ENCODE measurements at regions not wholly inside any gene's neighbourhood (a gene's known extent, or its start where the extent isn't known, plus 50 kb on each side); places are given as distances from the start of the nearest gene placed in this dataset.
"Not testable (repeated sequence)": the region's sequence is repeated elsewhere in the genome, so short reads cannot be mapped to it uniquely, and the experiment has no call there.

DNA sequence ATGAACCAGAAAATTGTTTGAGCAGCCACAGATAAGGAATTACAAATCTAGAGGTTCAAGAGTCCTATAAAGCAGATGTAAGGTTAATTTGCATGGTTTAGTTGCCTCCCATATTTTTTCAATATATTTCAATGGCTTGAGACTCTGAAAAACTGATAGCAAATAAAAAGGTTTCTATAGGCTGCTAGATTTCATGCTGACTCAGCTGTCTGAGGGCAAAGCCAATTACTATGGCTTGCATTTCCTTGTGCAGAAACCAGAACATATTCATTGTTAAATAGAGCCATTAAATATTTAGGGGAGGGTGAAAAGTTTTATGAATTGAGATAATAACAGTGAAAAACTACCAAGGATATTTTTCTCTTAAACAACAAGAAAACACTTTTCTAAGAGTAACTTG, 278.1 kb upstream of the CADM2 start:
- DNase-seq, result no peak

GRCh38 chr3:84683493-84683892, 275.3 kb upstream of the CADM2 start:
- DNase-seq, result no peak

- DNase-seq, result no peak
Observed at GRCh38 chr3:84685467-84685866, 273.3 kb upstream of the CADM2 start.

DNA sequence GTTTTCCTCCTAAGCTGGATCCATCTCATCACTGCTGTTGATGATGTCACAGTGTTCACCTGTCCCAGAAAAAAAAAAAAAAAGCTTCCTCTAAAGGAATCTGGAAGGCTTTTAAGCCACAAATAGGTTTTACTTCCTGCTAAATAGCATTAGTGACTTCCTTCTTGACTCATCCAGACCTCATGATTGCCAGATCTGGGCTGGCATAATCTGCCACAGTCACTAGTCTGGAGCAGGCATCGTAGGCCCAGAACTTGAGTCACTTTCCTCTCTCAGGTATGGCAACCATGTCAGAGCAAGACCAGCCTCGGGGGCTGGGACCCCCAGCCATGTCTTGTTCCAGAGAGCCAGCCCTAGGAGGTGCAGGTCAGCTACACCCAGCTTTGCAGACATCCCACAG, 266.5 kb upstream of the CADM2 start:
- peak; percentile 68 for DNase-seq

GRCh38 chr3:84710288-84710687, 248.5 kb upstream of the CADM2 start:
- DNase-seq, result not testable (repeated sequence)

- no peak for DNase-seq
Observed at GRCh38 chr3:84717894-84718293, 240.9 kb upstream of the CADM2 start.

GRCh38 chr3:84724877-84725276, 233.9 kb upstream of the CADM2 start:
- DNase-seq, result peak; percentile 83

DNA sequence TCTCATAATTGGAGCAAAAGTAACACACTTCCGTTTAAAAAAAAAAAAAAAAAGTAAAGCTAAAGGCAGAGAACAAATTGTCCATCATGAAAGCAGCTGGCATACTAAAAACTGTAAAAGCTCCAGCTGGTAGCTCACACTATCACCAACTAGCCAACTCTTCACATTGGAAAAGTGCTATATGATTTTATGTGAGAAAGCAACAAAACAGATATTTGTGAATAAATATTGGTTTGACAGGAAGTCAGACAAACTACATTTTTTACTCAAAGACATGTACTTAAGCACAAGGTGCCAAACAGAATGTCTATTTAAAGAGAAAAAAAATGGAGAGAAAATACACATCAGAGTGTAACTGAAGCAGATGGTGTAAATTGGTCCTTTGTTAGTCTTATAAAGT, 231.2 kb upstream of the CADM2 start:
- no peak for DNase-seq

DNA sequence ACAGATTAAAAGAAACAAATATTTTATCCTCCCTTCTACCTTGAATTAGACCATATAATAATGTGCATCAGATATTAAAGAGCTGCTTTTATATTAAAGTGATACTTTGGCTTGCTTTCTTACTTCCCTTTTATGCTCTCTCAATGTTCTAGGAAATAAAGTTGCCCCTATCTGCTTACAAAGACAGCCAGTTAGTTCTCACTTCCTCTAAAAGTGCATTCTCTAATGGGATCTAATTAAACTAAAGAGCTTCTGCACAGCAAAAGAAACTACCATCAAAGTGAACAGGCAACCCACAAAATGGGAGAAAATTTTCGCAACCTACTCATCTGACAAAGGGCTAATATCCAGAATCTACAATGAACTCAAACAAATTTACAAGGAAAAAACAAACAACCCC, 224.1 kb upstream of the CADM2 start:
- DNase-seq, result not testable (repeated sequence)

DNA sequence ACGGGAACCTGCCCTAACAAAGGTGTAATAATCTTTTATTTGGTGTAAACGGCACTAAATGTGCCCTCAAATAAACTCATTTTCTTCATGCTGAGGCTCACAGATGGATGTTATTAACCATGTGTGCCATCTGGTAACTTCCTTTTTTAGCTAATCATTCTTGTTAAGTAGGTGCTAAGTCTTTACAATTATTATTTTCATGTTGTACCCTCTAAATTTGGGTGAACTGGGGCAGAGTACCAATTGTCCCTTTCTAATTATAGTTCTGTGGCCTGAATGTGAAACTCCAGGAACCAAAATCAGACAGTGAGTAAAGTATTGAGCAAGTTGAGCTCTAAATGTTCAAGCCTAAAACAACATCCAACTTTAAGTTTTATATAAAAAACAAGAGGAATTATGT, 220.7 kb upstream of the CADM2 start:
- DNase-seq, result no peak

DNA sequence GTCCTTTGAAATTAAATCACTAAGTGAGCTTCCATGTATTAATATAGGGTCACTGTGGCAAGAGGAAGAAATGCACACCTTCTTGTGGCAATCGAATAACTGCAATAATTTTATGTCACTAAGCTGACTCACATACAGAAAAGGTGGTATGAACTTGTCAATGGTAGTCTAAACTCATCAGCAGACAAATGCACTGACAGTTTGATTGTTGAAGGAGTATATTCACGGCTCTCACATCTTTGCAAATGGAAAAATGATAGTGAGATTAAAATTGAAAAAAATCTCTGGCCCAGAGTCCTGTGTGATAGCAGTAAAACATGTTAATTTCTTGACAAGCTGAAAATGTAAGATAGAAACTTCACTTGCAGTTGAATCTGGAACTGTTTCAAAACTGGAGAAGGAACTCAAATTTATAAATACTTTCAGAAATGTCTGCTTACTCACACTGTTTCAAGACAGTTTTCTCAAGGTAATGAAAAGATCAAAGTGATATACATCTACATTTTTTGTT, 215.8 kb upstream of the CADM2 start:
- DNase-seq, result no peak

- no peak for DNase-seq
Observed at GRCh38 chr3:84744130-84744529, 214.7 kb upstream of the CADM2 start.

DNA sequence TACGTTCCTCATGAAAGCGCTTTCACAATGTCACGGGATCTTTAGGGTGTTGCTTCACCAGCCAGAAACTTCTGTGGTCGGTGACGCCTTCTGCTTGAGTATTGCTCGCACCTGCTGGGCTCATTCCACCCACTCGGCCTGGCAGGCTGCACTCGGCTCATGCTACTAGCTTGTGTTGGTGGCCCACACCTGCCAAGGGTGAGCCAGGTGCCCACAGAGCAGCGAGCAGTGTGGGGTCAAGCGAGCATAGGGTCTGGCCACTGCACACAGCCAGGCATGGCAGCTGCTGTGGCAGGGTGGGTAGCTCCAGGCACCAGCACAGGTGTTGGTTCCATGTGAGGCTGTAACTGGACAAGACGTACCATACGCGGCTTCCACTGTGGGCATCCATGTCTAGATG, 202.9 kb upstream of the CADM2 start:
- peak; percentile 43 for DNase-seq

GRCh38 chr3:84759361-84759760, 199.4 kb upstream of the CADM2 start:
- no peak for DNase-seq

GRCh38 chr3:84772841-84773240, 185.9 kb upstream of the CADM2 start:
- DNase-seq, result no peak

DNA sequence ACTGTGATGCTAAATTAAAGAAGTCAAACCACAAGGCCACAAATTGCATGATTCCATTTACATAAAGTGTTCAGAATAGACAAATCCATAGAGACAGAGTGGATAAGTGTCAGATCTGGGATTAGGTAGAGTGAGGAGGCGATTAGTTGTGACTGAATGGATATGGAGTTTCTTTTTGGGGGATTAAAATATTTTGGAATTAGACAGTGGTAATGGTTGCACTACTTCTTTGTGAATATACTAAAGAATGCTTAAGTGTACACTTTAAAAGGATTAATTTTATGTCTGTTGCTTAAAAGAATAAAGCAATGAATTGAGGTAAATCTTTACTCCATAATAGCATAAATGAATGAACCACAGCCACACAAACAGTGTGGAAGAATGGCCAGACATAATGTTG, 175.5 kb upstream of the CADM2 start:
- no peak for DNase-seq

GRCh38 chr3:84789961-84790360, 168.8 kb upstream of the CADM2 start:
- no peak for DNase-seq

DNA sequence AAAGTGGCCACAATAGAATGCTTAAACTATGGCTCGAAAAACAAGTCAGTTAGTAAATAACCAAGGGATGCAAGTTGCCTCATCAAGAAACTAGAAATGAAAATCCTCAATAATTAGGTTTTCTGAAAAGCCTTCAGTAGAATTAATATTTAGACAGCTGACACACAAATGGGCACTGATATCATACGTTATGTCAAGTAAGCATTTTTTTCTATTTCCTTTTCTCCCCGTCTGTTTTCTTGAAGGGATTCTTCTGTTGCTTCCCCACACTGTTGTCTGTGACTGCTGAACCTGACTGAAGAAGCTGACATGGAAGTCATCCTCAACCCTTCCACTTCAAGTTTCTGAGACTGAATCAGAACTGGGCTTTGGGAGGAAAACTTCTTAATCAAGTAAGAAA, 151.8 kb upstream of the CADM2 start:
- no peak for DNase-seq

- no peak for DNase-seq
Observed at GRCh38 chr3:84820126-84820525, 138.7 kb upstream of the CADM2 start.

DNA sequence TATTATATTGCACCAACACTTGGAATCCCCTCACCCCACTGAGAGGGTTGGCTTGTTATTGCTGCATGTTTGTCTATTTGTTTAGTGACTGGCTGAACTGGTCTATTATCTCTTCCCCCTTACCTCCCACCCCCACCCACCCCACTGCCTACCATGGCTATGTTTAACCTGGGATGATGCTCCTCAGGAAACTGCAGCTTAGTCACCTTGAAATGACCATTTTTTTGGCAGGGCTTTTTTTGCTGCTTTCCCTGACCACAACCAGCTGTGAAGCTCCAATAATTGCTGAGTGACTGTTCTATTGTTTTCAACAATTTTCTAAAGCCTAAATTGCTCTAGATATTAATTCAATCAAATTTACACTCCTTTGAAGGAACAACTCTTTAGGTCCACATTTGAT, 137.9 kb upstream of the CADM2 start:
- DNase-seq, result no peak

- no peak for DNase-seq
Observed at GRCh38 chr3:84825817-84826216, 133.0 kb upstream of the CADM2 start.

DNA sequence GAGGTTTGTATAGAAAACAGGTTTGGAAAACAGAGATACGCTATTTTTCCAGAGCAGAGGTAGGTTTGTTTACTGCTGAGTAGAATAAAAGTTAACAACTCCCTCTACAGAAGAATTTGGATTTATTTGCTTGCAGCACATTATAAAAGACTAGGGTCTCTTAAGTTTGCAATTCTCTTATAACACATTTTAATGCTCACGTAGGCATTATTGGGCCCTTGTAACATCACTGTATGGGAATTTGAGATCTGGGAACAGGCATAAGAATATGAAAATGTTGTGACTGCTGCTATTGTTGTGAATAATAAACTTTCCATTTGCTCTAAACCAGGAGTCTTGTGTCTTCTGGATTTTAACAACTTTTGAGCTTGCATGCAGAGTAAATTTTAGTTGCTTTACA, 128.3 kb upstream of the CADM2 start:
- no peak for DNase-seq

GRCh38 chr3:84835366-84835765, 123.4 kb upstream of the CADM2 start:
- no peak for DNase-seq

- DNase-seq, result peak; percentile 59
Observed at GRCh38 chr3:84836961-84837360, 121.8 kb upstream of the CADM2 start.

DNA sequence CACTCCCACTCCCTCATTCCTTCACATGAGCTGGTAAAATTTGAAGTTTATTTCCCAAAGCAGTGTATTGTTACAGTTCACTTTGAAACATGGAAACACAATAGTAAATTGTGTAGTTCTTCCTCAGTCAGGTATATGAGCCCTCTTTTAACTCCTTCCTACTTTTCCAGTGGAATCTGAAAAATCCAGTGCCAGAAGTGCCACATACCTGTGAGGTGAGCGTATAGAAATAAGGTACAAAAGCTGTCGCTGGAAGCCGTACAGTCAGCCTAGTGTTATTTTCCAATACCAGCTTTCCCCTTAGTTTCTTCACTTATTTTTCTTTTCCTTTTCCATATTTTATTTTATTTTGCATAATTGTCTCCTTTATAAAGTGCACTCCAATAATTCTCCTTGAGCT, 81.7 kb upstream of the CADM2 start:
- peak; percentile 56 for DNase-seq

DNA sequence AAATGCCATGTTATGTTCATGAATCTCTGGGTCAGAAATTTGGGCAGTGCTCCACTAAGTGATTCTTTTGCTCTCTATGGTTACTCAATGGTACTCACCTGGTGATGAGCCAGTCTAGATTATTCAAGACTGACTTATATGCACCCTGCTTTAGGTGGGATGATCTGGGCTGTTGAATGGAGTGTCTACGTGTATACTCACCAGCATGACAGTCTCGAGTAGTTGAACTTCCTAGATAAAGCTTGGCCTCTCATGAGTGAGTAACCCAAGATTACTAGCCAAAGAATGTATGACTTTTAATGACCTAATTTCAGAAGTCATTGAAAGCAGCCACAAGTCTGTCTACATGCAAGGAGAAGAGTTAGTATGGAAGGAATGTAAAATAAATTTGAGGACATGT, 77.5 kb upstream of the CADM2 start:
- no peak for DNase-seq
